Left hindlimb (tissue), 1 donor: ENCODE measurements at regions not wholly inside any gene's neighbourhood (a gene's known extent, or its start where the extent isn't known, plus 50 kb on each side); places are given as distances from the start of the nearest gene placed in this dataset.

Experiments used
- DNase-seq: peaks from one replicate; pipeline ENCODE4 v3.0.0-alpha.2; 2018

DNA sequence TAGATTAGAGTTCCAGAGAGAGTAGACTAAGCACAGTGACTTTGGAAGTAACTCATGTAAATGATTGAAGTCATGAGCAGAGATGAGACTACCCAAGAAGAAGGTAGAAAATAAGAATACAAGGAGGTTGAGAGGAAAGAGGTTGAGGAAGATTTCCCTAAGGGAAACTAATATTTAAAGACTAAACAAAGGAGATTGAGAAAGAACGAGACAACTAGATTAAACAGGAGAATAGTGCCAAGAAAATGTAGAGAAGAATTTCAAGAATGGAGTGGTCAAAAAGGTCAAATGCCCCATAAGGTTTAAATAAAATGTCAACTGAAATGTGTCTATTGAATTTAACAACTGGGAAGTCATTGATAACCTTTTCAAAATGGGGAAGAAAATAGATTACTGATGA, 59.0 kb downstream of the RPS29 start:
- DNase-seq = no peak

DNA sequence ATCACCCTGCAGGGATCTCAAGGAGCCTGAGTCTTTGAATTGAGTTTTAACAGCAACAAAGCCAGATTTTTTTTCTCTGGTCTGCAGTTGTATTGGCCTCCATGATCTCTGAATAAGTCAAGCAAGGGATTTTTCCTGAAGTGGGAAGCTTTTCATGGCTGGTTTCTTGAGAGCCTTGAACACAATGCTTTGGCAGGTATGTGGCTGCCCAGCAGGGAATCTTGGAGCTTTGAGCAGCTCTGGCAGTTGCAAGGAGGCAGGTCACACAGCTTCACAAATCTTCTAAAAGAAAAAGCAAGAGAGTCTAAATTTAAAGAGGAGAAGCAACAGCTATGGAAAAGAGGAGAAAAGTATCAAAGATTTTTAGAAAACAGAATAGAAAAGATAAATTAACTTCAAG, 60.1 kb downstream of the RPS29 start:
- DNase-seq = no peak

DNA sequence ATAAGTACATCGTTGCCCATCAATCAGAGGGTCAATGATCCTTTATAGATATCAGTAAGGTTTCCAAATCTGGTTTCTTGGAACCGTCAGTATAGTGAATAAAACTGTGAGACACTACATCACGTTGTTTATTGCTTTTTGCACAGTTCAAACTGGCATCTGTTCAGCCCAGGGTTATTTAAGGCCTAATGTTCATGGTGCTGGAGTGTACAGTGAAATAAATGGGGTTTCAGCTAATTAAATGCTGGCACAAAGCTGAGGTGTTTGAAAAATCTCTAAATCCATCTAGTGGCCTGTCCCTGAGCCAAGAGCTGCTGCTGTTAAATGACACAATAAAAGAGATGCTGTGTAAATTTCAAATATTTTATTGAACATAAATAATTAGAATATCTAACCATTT, 69.9 kb downstream of the RPS29 start:
- DNase-seq = no peak

DNA sequence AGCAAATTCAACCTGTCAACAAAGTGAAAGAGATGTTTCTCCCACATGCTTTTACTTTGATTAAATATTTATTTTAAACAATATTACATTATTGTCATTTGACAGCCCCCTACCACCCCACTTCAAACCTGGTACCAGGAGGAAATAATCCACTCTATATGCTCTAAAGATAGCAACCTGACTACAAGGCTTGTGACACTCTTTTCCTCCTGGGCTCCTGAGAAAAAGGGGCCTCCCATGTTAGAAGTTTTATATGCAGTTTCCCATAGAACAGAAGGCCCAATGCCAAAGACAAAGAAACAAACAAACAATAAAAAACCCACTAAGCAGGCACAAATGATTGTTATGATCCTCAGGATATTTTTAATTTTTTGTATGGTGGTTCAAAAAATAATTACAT, 73.6 kb downstream of the RPS29 start:
- DNase-seq = no peak

DNA sequence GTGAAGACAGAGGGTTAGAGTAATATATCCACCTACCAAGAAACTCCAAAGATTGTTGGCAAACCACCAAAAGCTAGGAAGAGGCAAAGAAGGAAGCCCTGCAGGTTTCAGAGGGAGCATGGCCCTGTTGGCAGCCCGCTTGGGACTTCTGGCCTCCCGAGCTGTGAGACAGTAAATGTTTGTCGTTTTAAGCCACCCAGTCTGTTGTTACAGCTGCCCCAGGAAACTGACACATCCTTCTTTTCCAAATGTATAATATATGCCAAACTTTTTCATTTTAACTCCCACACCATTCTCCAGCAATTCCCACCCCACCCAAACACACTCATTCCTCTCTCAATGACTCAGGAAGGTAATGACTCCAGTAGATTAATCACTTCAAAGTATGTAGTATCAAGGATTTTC, 74.0 kb downstream of the RPS29 start:
- no peak for DNase-seq

DNA sequence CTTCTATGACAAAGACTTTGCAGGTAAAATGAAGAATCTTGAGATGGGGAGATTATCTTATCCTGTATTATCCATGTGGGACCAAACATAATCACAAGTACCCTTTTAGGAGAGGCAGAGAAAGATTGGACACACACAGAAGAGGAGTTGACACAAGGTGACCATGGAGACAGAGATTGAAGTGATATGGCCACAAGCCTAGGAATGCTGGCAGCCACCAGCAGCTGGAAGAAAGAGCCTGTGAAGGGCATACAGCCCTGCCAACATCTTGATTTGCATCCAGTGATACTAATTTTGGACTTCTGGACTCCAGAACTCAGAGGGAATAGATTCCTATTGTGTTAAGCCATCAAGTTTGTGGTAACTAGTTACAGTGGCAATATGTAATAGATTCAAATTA, 78.1 kb downstream of the RPS29 start:
- no peak for DNase-seq

DNA sequence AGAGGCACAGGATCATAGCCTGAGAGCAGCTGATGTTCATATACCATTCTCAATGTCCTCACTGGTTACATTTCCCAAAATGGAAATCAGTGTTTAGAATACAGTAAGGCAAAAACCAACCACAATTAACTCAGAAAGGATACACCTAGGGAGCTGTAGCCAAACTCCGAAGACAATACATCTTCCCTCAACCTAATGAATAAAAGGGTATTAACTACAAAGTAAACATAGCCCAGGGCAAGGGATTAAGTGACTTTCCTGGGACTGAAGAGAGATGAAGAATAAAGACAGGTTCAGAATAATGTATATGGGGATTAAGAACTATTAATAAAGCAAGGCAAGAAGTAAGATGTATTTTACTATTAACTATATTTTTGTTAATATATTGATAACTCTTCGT, 79.5 kb downstream of the RPS29 start:
- DNase-seq = no peak

DNA sequence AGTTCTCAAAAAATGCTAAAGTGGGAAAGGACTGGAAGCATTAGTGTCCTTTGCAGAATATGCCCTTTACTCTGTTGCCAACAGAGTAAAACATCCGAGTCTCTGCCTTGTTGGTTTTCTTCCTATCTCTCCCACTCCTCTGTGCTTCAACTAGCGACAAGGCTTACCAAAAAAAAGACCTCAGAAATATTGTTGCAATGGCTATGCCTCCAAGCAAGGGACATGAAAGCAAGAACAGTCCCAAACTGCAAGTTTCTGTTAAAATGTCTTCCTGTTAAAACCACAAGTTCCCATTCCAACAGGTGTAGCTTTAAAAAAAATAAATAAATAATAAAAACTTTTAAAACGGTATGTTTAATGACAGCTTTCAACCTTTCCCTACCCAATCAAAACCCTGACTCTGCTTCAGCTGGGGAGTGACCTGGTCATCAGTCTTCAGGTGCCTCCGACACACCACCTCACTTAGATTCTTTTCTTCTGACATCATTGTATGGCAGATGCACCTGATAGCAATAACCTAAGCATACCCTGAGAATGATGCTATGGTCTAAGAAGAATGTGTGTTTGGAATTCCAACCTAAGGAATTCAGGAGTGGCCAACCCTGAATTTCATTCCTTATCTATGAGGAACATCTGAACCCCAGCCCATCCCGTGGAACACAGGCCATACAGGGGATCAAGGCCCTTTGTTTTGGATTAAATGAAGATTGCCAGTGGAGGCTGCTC, 81.0 kb downstream of the RPS29 start:
- DNase-seq = no peak

DNA sequence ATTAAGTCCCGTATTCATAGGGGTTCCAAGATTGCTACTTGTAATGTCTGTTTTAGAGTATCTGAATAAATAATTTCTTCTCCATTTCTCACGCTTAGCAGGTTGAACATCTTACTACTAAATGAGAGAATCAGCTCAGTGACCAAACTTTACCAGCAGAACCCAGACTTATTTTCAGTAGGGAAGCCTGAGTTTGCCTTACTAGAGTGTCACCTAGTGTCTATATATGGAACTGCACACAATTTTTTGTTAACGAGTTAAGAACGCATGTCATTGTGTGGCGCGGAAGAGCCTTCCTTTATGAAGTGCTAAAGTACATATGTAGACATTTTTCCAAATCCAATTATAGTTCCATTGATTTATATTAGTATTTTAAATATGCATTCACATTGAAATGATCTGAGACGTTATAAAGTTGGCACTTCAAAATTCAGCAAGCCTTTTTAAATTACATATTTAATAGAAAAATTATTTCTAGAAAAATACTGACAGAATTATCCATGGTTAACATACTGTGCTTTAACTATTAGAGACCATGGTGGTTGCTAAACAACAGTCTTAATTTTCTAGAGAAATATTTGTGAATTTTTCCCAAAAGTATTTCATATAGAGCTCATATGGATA, 88.3 kb downstream of the RPS29 start:
- no peak for DNase-seq

DNA sequence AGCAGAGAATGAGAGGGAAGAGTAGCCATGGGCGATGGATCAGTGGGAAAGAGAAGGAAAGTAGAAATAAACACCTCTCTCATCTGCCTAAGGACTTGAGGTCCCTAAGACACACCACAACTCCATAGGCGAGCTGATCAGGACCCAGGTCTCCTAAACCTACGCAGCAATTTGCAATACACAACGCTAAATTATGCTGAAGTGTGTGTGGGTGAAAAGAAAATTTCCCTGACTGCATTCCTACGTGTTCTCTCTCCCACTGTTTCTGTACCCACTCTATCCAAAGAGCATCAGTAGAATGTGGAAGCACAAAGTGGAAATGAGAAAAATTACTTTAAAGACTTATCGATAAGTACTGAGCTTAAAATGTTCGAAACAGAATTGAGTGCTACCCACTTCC, 88.9 kb downstream of the RPS29 start:
- DNase-seq = no peak

DNA sequence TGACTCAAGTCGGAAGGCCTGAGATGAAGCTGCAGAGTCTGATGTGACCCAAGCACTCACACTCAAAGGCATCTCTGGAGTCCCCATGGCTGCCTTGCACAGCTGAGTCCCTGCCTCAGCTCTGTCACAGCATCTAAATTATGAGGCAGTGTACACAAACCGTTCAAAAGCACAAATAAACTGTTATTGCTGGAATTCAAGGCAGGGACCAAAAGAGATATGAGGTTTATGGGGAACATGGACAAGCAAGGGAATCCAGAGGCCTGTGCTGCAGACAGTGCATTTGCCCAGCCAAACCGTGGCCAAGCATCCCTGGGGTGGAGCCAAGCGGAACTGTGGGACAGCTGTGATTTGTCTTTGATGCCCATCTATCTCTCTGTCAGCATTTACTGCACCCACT, 91.3 kb downstream of the RPS29 start:
- DNase-seq = no peak

DNA sequence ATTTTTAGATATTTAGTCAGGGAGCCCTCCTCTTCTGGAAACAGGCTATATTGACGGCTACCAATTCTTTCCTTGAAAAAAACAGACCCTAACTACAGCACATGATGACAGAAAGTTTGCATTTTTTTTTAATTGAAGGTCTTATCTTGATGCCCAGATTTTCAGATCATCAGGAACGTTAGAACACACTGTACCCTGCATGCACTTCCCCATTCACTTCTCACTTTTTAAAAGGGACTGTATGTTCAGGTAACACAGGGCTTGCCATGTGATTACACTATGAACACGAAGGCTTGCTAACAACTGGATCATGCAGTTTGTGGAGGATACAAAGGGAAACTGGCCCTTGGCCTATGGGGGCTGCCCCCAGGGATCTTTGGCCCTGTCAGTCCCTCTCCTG, 92.6 kb downstream of the RPS29 start:
- DNase-seq = no peak

DNA sequence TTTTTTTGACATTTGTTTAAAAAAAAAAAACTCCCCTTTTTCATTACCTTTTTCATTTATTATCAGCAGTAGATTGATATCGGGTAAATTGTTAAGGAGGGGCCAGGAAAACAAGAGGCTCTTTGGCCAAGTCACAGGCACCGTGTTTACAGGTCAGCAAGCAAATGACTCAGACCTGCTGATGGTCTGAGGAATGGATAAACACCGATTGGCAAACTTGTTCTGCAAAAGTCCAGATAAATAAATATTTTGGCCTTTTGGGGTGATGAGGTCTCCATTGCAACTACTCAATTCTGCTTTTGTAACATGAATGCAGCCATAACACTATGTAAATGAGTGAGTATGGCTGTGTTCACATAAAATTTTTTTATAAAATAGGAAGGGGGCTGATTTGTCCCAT, 94.0 kb downstream of the RPS29 start:
- DNase-seq = no peak

DNA sequence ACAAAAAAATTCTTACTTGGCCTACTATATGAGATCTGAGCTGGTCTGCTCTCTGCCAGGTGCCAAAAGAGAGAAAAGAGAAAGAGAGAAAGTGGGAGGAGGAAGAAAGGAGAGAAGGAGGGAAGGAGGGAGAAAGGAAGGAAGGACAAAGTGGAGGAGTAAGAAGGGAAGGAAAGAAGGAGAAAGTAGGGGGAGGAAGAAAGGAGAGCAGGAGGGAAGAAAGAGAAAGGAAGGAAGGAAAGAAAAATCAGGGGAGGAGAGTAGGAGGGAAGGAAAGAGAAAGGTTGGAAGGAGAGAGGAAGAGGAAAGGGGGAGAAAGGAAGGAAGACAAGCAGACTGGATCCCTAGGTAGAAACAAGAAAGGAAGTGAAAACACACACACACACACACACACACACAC, 96.8 kb downstream of the RPS29 start:
- no peak for DNase-seq

DNA sequence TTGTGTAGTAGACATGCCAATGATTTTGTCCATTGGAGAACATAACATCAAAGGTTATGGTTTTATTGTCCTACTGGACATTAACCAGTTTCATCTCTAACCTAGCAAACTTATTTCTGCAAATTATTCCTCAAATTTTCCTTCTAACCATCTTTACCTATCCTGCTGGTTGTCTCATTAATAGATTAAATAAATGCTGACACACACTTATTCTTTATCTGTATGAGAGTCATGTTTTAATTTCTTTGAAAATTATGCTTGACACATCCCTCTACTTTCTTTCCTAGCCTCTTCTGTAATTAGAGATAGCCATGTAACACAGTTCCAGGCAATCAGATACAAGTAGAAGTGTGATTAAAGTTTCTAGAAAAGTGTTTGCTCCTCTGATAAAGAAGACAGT, 98.9 kb downstream of the RPS29 start:
- DNase-seq = no peak

DNA sequence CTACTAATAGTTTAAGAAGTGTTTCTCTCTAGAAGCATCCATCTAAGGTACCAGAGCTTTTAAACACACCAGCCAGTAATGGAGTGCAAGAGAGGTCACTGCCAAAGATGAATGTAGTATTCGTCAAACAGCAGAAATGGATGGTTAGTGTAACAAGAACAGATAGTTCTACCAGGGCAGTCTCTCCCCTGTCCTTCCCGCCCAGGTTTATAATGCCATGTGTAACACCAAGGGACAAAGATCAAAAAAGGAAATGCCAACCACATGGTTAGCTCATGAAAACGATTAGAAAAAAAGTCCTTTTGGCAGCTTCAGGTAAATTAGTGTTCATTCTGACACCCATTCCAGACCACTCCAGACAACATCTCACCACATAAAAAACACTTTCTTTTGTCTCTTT, 100.9 kb downstream of the RPS29 start:
- DNase-seq = no peak

DNA sequence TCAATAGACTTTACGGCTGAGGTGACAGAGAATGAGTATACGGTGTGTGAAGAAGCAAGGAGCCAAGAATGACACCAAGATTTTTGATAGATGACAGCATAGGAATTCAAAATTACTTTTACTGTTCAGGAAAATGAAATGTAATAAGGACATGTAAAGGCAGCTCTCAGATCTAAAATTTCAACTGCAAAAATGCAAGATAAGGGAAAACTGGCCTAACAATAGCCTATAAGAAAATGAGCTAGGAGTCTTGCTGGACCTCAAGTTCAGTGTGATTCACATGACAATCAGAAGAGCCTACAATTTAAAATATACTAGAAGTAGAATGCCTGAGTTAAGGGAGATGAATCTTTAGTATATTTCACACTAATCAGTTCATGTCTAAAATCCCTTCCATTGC, 102.0 kb downstream of the RPS29 start:
- DNase-seq = no peak

DNA sequence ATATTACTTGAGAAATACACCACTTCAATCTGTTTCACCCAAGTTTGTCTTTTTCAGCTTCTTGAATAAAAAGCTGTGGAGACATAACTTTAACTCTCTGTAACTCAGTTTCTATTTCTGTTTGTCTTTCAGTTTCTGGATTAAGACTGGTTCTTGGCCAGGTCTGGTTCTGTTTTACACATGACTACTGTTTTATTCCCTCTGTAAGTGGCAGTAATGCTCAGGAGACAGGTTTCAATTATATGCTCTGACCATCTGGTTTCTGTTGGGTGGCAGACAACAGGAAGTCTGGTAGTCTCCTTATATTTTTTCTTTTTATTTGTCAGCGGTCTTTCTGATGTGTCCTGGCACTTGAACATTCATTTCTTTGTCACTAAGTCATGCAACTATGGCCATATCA, 102.9 kb downstream of the RPS29 start:
- DNase-seq = no peak

DNA sequence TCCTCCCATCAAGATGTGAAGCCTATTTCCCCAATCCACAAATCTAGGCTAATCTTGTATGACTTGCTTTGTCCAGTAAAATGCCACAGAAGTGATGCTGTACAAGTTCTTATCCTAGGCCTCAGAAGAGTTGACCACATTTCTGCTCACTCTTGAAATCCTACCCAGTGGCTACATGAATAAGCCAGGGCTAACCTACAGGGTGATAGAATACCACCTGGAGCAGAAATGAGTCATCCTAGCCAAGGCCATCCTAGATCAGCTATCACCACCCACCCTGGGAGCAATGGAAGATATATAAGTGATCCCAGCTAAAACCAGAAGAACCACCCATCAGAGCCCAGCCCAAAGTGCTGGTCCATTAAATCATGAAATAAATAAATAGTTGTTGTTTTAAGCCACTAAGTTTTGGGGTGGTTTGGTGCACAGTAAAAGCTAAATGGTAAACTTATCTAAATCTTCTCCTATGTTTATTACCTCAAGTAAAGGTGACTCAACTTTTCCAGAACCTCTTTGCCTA, 105.1 kb downstream of the RPS29 start:
- no peak for DNase-seq

DNA sequence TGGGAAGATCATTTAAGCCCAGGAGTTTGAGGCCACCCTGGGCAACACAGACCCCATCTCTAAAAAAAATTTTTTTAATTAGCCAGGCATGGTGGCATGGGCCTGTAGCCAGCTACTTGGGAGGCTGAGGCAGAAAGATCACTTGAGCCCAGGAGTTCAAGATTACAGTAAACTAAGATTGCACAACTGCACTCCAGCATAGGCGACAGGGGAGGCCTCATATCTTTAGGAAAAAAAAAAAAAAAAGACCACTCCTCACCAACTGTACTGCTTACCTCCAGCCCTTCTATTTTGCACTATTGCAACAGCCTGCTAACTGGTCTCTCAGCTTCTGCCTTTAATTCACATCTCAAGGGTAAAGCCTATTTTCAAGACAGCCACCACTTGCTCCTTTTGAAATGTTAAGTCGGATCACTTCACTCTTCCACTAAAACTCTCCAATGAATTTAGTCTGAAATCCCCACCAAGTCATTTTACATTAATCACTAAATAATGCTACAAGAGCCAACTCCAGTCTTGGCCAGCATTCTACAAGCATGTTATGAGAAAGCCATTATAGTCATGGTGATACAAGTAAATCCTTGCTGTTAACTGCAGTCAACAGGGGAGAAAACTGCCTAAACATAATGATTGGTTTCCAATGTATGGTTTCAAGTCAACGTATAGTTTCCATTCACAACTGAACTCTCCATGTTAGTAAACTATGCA, 106.0 kb downstream of the RPS29 start:
- no peak for DNase-seq

DNA sequence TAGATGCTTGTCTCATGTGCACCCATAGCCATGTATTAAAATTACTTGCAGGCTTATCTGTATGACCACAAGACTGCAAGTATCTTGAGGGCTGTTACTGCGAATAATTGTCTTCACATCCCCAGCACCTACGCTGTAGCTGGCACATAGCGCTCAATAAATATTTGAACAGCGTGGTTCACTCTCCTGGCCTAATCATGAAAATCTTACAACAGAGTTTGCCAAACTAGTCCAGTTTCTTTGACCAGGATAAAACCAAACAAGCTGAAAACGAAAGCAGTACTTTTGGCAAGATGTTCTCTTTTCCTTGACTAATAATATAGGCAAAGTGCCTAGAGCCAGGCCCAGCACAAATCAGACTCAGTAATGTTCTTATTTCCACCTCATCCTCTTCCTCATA, 106.7 kb downstream of the RPS29 start:
- DNase-seq = no peak

DNA sequence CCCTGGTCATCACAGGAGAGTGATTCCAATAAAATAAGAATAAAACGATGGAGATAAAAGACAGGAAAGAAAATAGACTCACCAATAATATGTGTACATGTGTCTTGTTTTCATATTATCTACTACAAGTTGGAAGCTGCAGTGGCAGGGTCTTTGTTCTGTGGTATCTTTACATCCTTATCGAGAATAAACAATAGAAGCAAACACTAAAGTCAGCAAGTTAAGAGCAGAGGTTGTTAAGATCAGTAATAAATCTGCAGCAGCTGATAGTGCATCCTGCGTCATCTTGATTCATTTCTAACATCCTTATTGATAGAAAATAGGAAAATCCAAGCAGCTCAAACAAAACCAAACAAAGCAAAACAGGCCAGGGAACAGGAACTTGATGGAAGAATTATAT, 107.4 kb downstream of the RPS29 start:
- DNase-seq = no peak

DNA sequence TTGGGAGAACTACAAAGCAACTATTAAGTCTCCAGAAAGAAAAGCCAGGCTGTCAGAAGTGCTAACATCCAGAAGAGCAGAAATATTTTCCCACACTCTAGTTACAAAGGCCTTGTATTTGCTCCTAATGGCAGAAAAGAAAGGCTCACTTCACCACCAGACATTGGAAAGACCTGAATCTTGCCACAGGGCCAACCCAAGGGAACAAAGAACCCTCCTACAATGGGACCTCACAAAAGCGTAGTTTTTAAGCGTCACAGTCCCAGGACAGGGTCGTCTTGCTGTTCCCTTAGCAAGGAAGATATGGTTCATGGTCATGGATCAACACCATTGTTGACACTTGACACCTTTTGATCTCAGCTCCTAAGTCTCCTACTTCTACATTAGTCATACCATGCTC, 119.1 kb downstream of the RPS29 start:
- no peak for DNase-seq

DNA sequence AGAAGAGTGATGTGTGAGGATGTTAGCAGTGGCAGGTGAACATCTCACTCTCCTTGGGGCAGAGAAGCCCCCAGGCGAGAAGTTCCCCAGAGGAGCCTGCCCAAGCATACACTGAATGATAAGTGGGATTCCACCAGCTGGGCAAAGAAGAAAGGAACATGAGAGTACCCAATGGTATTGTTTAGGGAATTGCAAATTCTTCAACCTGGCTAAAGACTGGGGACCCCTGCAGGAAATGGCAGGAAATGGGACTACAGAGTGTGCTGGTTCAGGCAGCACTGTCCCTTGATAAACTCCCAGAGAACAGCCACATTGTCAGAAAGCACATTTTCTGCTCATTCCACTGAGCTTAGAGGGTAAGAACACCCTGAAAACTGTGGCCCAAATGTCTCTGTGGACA, 121.3 kb downstream of the RPS29 start:
- no peak for DNase-seq
